Naive B cell (primary cell): ENCODE measurements at regions not wholly inside any gene's neighbourhood (a gene's known extent, or its start where the extent isn't known, plus 50 kb on each side); places are given as distances from the start of the nearest gene placed in this dataset.

Experiments used
- ATAC-seq, 2 donors: fragments of 150-1000 bp; cut with Tn5 transposase; 2 replicates each; pipeline ENCODE4 v1.10.0; 2021; ENCODE audit warnings: low read depth in 2 of 2, mild to moderate bottlenecking in 2 of 2, moderate library complexity in 2 of 2
- DNase-seq: peaks from one replicate; pipeline ENCODE4 v3.0.0; 2022
- H3K27ac Mint-ChIP-seq, 6 donors: one replicate each; pipeline ENCODE4 v1.8.0; 2020 to 2022; ENCODE audit warnings: mild to moderate bottlenecking in 6 of 6, mixed read lengths in 6 of 6, moderate library complexity in 5 of 6, inconsistent platforms in 2 of 6
- H3K27me3 Mint-ChIP-seq, 3 donors: one replicate each; pipeline ENCODE4 v1.8.0; 2021 to 2022; ENCODE audit warnings: mixed read lengths in 3 of 3, mild to moderate bottlenecking in 1 of 3
- H3K36me3 Mint-ChIP-seq, 2 donors: one replicate each; pipeline ENCODE4 v1.8.0; 2020 to 2022; ENCODE audit warnings: mixed read lengths in 2 of 2, inconsistent platforms in 1 of 2, mild to moderate bottlenecking in 1 of 2
- H3K4me1 Mint-ChIP-seq, 3 donors: one replicate each; pipeline ENCODE4 v1.8.0; 2020 to 2022; ENCODE audit warnings: mixed read lengths in 3 of 3, inconsistent platforms in 1 of 3, mild to moderate bottlenecking in 1 of 3, moderate library complexity in 1 of 3
- H3K4me3 Mint-ChIP-seq, 8 donors: one replicate each; pipeline ENCODE4 v1.8.0; 2020 to 2022; ENCODE audit warnings: mild to moderate bottlenecking in 8 of 8, mixed read lengths in 8 of 8, moderate library complexity in 8 of 8, inconsistent platforms in 2 of 8
- H3K9me3 Mint-ChIP-seq, 7 donors: one replicate each; pipeline ENCODE4 v1.8.0; 2020 to 2022; ENCODE audit warnings: mixed read lengths in 7 of 7, mild to moderate bottlenecking in 5 of 7, inconsistent platforms in 2 of 7, moderate library complexity in 1 of 7

GRCh38 chr2:34901739-34902138 lies 1302.6 kb upstream of the FAM98A start:
- Mint-ChIP-seq H3K27ac (no peak overlapping the region), H3K9me3 (no peaks in the 10 kb centered on the region), H3K36me3 (no peaks in the 10 kb centered on the region), H3K4me1 (no peaks in the 10 kb centered on the region), H3K4me3 (no peak overlapping the region), H3K27me3 (no peaks in the 10 kb centered on the region)
- DNase-seq: no peak
- ATAC-seq: no peak

GRCh38 chr2:34899079-34899478 lies 1300.0 kb upstream of the FAM98A start:
- no peak for ATAC-seq
- H3K27ac Mint-ChIP-seq: no peak overlapping the region

GRCh38 chr2:34892766-34893165 lies 1293.7 kb upstream of the FAM98A start:
- Mint-ChIP-seq H3K9me3 (peaks cover 0 to 4% (median 0%) of the 10 kb centered on the region in 7 donors), H3K36me3 (no peaks in the 10 kb centered on the region), H3K4me1 (no peaks in the 10 kb centered on the region), H3K27ac (no peak overlapping the region), H3K27me3 (no peaks in the 10 kb centered on the region), H3K4me3 (no peak overlapping the region)
- no peak for ATAC-seq
- DNase-seq: no peak

More at GRCh38 chr2:34899079-34899478, 1300.0 kb upstream of the FAM98A start:
- H3K36me3 Mint-ChIP-seq: no peaks in the 10 kb centered on the region
- H3K4me1 Mint-ChIP-seq: no peaks in the 10 kb centered on the region
- H3K27me3 Mint-ChIP-seq: no peaks in the 10 kb centered on the region
- H3K4me3 Mint-ChIP-seq: no peak overlapping the region
- no peak for DNase-seq
- H3K9me3 Mint-ChIP-seq: no peaks in the 10 kb centered on the region

GRCh38 chr2:34892256-34892655 lies 1293.2 kb upstream of the FAM98A start:
- DNase-seq (no peak), ATAC-seq (no peak)
- Mint-ChIP-seq H3K4me3 (no peak overlapping the region), H3K27me3 (no peaks in the 10 kb centered on the region), H3K27ac (no peak overlapping the region), H3K9me3 (peaks cover 0 to 4% (median 0%) of the 10 kb centered on the region in 7 donors), H3K36me3 (no peaks in the 10 kb centered on the region), H3K4me1 (no peaks in the 10 kb centered on the region)

- ATAC-seq (no peak), DNase-seq (no peak)
- peaks cover 0 to 2% (median 0%) of the 10 kb centered on the region in 7 donors for H3K9me3 Mint-ChIP-seq
- no peak overlapping the region for H3K27ac Mint-ChIP-seq
- H3K4me3 Mint-ChIP-seq: no peak overlapping the region
- H3K36me3 Mint-ChIP-seq: no peaks in the 10 kb centered on the region
- H3K4me1 Mint-ChIP-seq: no peaks in the 10 kb centered on the region
- no peaks in the 10 kb centered on the region for H3K27me3 Mint-ChIP-seq
These were observed 1276.1 kb upstream of the FAM98A start for GRCh38 chr2:34875091-34875745.

GRCh38 chr2:34853646-34854045 lies 1254.5 kb upstream of the FAM98A start:
- no peak for DNase-seq
- H3K4me3 Mint-ChIP-seq: no peak overlapping the region
- H3K36me3 Mint-ChIP-seq: no peaks in the 10 kb centered on the region
- no peaks in the 10 kb centered on the region for H3K4me1 Mint-ChIP-seq
- peaks cover 3 to 32% (median 17%) of the 10 kb centered on the region in 7 donors for H3K9me3 Mint-ChIP-seq
- ATAC-seq: no peak
- H3K27me3 Mint-ChIP-seq: no peaks in the 10 kb centered on the region
- H3K27ac Mint-ChIP-seq: no peak overlapping the region

- no peak for DNase-seq
- Mint-ChIP-seq H3K27me3 (no peaks in the 10 kb centered on the region), H3K36me3 (no peaks in the 10 kb centered on the region), H3K4me1 (no peaks in the 10 kb centered on the region), H3K9me3 (peaks cover 0 to 22% (median 14%) of the 10 kb centered on the region in 7 donors), H3K4me3 (no peak overlapping the region), H3K27ac (no peak overlapping the region)
- no peak for ATAC-seq
These were observed 1252.7 kb upstream of the FAM98A start for GRCh38 chr2:34851804-34852203.

GRCh38 chr2:34849827-34850226 lies 1250.7 kb upstream of the FAM98A start:
- DNase-seq: no peak
- Mint-ChIP-seq H3K4me1 (no peaks in the 10 kb centered on the region), H3K36me3 (no peaks in the 10 kb centered on the region), H3K9me3 (peaks cover 0 to 11% (median 4%) of the 10 kb centered on the region in 7 donors), H3K4me3 (no peak overlapping the region), H3K27ac (no peak overlapping the region), H3K27me3 (no peaks in the 10 kb centered on the region)
- no peak for ATAC-seq

- DNase-seq (no peak), ATAC-seq (no peak)
- Mint-ChIP-seq H3K36me3 (no peaks in the 10 kb centered on the region), H3K4me3 (no peak overlapping the region), H3K9me3 (peaks cover 0 to 8% (median 2%) of the 10 kb centered on the region in 7 donors), H3K27me3 (no peaks in the 10 kb centered on the region), H3K4me1 (no peaks in the 10 kb centered on the region), H3K27ac (no peak overlapping the region)
These were observed 1249.6 kb upstream of the FAM98A start for GRCh38 chr2:34848691-34849090.

- Mint-ChIP-seq H3K36me3 (no peaks in the 10 kb centered on the region), H3K27ac (no peak overlapping the region), H3K9me3 (peaks cover 0 to 5% (median 2%) of the 10 kb centered on the region in 7 donors), H3K27me3 (no peaks in the 10 kb centered on the region), H3K4me3 (no peak overlapping the region), H3K4me1 (no peaks in the 10 kb centered on the region)
- DNase-seq: no peak
- no peak for ATAC-seq
These were observed 1249.0 kb upstream of the FAM98A start for GRCh38 chr2:34848132-34848531.

GRCh38 chr2:34844629-34845028 lies 1245.5 kb upstream of the FAM98A start:
- Mint-ChIP-seq H3K4me3 (no peak overlapping the region), H3K9me3 (peaks cover 0 to 6% (median 0%) of the 10 kb centered on the region in 7 donors), H3K27ac (no peak overlapping the region), H3K4me1 (no peaks in the 10 kb centered on the region), H3K36me3 (no peaks in the 10 kb centered on the region), H3K27me3 (no peaks in the 10 kb centered on the region)
- no peak for ATAC-seq
- DNase-seq: no peak

GRCh38 chr2:34838408-34838807 lies 1239.3 kb upstream of the FAM98A start:
- no peaks in the 10 kb centered on the region for H3K4me1 Mint-ChIP-seq
- no peaks in the 10 kb centered on the region for H3K36me3 Mint-ChIP-seq
- ATAC-seq: no peak
- no peak for DNase-seq
- peaks cover 8 to 17% (median 12%) of the 10 kb centered on the region in 7 donors for H3K9me3 Mint-ChIP-seq
- no peaks in the 10 kb centered on the region for H3K27me3 Mint-ChIP-seq
- H3K4me3 Mint-ChIP-seq: no peak overlapping the region
- H3K27ac Mint-ChIP-seq: no peak overlapping the region

- Mint-ChIP-seq H3K4me1 (no peaks in the 10 kb centered on the region), H3K27ac (no peak overlapping the region), H3K36me3 (no peaks in the 10 kb centered on the region), H3K4me3 (no peak overlapping the region), H3K27me3 (no peaks in the 10 kb centered on the region), H3K9me3 (peaks cover 8 to 17% (median 13%) of the 10 kb centered on the region in 7 donors)
- no peak for ATAC-seq
- DNase-seq: no peak
These were observed 1237.3 kb upstream of the FAM98A start for GRCh38 chr2:34836361-34836760.

- peaks cover 0 to 16% (median 5%) of the 10 kb centered on the region in 7 donors for H3K9me3 Mint-ChIP-seq
- H3K4me3 Mint-ChIP-seq: no peak overlapping the region
- no peaks in the 10 kb centered on the region for H3K4me1 Mint-ChIP-seq
- H3K27me3 Mint-ChIP-seq: no peaks in the 10 kb centered on the region
- H3K36me3 Mint-ChIP-seq: no peaks in the 10 kb centered on the region
- ATAC-seq (no peak), DNase-seq (no peak)
- no peak overlapping the region for H3K27ac Mint-ChIP-seq
These were observed 1232.0 kb upstream of the FAM98A start for GRCh38 chr2:34831096-34831495.

GRCh38 chr2:34828481-34828880 lies 1229.4 kb upstream of the FAM98A start:
- H3K27ac Mint-ChIP-seq: no peak overlapping the region

More at GRCh38 chr2:34828481-34828880, 1229.4 kb upstream of the FAM98A start:
- no peaks in the 10 kb centered on the region for H3K36me3 Mint-ChIP-seq
- DNase-seq: no peak
- no peaks in the 10 kb centered on the region for H3K27me3 Mint-ChIP-seq
- H3K4me3 Mint-ChIP-seq: no peak overlapping the region
- no peaks in the 10 kb centered on the region for H3K4me1 Mint-ChIP-seq
- peaks cover 0 to 10% (median 3%) of the 10 kb centered on the region in 7 donors for H3K9me3 Mint-ChIP-seq
- ATAC-seq: no peak
